ENCODE measurements at regions not wholly inside any gene's neighbourhood (a gene's known extent, or its start where the extent isn't known, plus 50 kb on each side); places are given as distances from the start of the nearest gene placed in this dataset.

DNA sequence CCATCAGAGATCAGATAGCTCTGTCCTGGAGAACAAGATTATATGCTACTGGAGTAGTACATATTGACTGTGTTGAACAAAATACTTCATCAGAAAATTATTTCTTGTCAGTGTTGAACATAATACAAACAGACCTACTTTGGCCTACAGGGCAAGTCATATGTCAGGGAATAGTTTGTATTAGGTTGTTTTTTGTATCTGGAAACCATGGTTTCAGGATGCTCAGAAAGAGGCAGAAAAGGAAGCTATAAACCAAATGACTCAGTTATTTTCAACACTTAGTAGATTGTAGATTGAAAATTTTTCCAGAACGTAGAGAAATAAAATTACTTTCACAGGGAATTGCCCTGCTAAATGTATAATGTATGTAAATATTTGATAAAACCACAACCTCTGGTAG, 198.4 kb downstream of the CYB561 start:
- Mint-ChIP-seq H3K36me3 (ENCODE audit: low read depth) (no peaks in the 10 kb centered on the region), H3K4me1 (no peaks in the 10 kb centered on the region), H3K4me3 (no peak overlapping the region), H3K9me3 (no peaks in the 10 kb centered on the region), H3K27ac (no peak overlapping the region), H3K27me3 (peaks cover 11% of the 10 kb centered on the region)
- intact Hi-C loops (cut with micrococcal nuclease), result no loop called here
- DNase-seq, result no peak

DNA sequence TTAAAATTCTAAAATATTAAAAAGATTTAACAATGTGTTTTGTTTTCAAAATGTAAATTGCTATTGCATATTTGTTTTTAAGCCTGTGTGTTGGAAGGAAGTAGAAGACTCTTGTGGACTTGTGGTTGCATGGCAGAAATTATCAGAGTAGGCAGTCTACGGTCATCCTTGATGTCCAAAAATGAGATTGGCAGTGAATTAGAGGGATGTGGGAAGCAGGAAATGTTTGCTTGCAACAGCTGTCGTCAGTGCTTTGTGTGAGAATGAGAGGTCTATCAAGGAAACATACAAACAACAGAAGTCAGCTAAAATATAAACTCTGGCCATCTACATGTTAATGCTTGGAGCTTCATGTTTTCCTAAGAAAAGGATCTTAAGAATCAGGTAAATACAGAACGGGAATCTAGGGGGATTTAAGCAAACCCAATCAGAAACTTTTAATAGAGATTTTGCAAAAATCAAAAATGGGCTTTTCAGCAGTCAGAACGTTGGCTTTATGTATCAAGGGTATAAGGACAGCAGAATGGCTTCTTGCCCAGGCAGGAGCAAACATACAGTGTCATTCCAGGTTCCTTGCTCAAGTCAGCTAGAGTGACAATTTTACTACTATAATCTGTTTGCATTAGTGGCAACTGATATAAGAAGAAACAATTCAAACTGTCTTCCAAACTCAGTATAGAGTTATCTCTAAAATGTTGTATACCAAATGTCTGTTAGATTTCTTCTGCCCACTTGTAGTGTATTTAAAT, 196.7 kb downstream of the CYB561 start:
- Mint-ChIP-seq H3K27me3 (peaks cover 16% of the 10 kb centered on the region), H3K36me3 (ENCODE audit: low read depth) (no peaks in the 10 kb centered on the region), H3K27ac (no peak overlapping the region), H3K4me1 (no peaks in the 10 kb centered on the region), H3K9me3 (no peaks in the 10 kb centered on the region), H3K4me3 (no peak overlapping the region)
- DNase-seq, result no peak
- intact Hi-C loops (cut with micrococcal nuclease), result no loop called here

DNA sequence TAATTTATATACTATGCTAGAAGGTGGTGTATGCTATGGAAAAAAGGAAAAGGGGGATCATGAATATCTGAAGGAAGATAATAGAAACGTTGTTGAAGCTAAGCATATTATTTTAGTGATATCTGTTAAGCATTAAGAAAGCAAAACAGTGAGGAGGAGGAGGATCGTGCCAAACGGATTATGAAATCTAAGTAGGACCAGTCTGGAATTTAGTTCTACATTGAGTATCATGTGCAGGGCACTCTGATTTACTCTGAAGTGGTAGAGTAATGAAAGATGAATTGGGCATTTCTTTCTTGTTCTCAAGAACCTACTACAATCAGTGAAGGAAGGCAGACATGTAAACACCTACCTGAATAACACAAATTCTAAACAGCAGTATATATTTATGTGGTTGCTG, 195.3 kb downstream of the CYB561 start:
- intact Hi-C loops (cut with micrococcal nuclease), result no loop called here
- Mint-ChIP-seq H3K27me3 (peaks cover 21% of the 10 kb centered on the region), H3K27ac (no peak overlapping the region), H3K9me3 (no peaks in the 10 kb centered on the region), H3K4me3 (no peak overlapping the region), H3K4me1 (no peaks in the 10 kb centered on the region), H3K36me3 (ENCODE audit: low read depth) (no peaks in the 10 kb centered on the region)
- no peak for DNase-seq

DNA sequence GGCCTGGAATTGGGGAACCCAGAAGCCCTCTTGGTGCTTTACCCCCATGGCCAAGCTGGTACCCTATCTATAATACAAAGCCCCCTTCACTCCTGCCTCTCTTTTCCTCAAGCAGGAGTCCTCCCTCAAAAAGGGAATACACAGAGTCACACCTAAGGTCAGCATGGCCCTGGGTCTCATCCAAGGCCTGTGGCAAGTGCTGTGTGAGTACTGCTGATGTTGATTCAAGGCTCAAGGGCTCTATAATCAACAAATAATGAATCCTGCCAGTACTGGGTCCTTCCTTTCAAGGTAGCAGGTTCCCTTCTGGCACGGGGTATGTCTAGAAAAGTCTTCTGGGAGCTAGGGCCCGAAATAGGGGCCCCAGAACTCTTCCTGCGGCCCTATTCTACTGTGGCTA, 187.3 kb downstream of the CYB561 start:
- no peak for DNase-seq
- Mint-ChIP-seq H3K36me3 (ENCODE audit: low read depth) (no peaks in the 10 kb centered on the region), H3K27ac (no peak overlapping the region), H3K4me3 (no peak overlapping the region), H3K4me1 (no peaks in the 10 kb centered on the region), H3K27me3 (peaks cover 5% of the 10 kb centered on the region), H3K9me3 (no peaks in the 10 kb centered on the region)
- intact Hi-C loops (cut with micrococcal nuclease), result no loop called here

DNA sequence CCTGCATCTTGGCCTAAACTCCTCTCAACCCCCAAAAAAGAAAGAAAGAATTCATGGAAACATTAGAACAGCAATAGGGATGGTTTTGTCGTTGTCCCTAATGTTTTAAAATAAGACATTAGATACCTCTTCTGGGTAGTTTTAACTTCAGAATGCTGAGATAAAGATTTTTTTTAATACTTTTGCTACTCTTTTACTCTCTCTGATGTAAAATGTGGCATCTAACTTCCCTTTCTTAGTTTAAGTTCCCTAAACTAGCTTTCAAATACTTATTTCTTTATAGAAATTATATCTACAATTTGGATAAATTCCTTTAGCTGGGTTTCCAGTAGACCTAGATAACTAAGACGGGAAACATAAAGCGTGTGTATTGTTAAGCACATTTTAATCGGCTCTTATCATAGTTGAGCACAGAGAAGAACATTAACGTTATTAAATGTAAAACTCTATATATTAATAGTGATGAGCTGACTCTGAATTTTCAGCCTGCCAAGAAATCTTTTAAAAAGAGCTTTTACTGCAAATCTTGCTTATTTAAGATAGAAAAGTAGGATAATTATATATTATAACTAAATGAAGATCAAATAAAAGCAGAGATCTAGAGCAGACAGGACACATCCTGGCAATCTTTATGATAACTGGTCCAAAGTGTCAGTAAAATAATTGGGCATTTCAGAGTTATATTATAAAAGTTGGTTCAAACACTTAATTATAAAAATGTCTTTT, 183.2 kb downstream of the CYB561 start:
- Mint-ChIP-seq H3K4me3 (no peak overlapping the region), H3K27ac (no peak overlapping the region), H3K9me3 (no peaks in the 10 kb centered on the region), H3K27me3 (peaks cover 2% of the 10 kb centered on the region), H3K4me1 (no peaks in the 10 kb centered on the region), H3K36me3 (ENCODE audit: low read depth) (no peaks in the 10 kb centered on the region)
- intact Hi-C loops (cut with micrococcal nuclease), result no loop called here
- DNase-seq, result no peak

DNA sequence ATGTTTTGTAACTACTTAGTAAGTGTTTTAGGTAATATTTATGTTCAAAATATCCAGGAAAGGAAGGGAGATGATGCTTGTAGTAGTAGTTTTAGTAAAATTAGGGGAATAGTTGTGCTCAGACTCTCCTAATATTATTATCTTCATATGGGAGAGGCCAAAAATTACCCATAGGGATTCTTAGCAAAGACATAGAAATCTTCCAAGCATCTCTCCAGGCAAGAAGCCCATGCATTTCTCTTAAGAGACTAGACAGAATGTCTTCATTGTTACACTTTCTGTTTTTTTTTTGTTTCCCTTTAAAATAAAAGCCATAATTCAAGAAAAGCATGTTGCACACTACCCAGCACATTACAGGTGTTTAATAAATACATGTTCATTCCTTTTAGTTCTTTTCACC, 180.6 kb downstream of the CYB561 start:
- no peak for DNase-seq
- Mint-ChIP-seq H3K27ac (no peak overlapping the region), H3K4me1 (no peaks in the 10 kb centered on the region), H3K9me3 (no peaks in the 10 kb centered on the region), H3K4me3 (no peak overlapping the region), H3K27me3 (peaks cover 2% of the 10 kb centered on the region), H3K36me3 (ENCODE audit: low read depth) (no peaks in the 10 kb centered on the region)
- intact Hi-C loops (cut with micrococcal nuclease), result no loop called here

DNA sequence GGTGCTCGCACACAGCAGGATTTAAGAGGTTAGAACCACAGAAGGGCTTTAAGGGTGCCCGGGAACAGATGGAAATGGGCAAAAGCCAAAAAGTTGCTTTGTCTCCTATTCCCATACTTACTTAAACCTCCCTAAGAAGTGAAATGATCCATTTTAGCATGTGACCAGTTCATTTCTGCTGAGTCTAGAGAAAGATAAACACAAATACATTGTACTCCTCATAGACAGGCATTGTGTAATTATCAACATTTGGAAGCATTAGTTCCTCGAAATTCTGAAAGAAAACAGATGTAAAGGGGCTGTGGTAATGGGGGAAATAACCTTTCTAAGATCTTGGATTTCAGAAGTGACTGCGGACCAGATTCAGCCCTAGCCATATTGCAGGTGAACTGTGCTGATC, 178.3 kb downstream of the CYB561 start:
- Mint-ChIP-seq H3K4me3 (no peak overlapping the region), H3K4me1 (no peaks in the 10 kb centered on the region), H3K27ac (no peak overlapping the region), H3K36me3 (ENCODE audit: low read depth) (no peaks in the 10 kb centered on the region), H3K9me3 (no peaks in the 10 kb centered on the region), H3K27me3 (peaks cover 2% of the 10 kb centered on the region)
- intact Hi-C loops (cut with micrococcal nuclease), result no loop called here
- no peak for DNase-seq

DNA sequence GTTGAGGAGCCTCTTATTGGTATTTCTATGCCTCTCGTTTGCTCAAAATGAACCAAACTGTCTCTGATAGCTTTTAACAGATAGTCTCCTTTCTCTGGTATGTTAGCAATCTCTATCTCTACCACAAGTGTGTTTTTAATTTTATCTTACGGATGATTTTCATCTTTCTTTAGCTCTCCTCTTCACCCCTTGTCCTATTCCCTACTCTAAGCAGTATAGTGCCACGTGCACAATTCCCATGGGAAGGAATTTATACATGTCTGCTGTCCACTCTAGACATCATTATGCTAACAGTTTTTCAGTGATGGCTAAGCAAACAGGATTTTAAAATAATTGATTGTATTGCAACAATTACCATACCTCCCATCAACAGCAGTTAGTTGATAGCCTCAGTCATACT, 177.3 kb downstream of the CYB561 start:
- no peaks in the 10 kb centered on the region for H3K36me3 Mint-ChIP-seq (ENCODE audit: low read depth)

DNA sequence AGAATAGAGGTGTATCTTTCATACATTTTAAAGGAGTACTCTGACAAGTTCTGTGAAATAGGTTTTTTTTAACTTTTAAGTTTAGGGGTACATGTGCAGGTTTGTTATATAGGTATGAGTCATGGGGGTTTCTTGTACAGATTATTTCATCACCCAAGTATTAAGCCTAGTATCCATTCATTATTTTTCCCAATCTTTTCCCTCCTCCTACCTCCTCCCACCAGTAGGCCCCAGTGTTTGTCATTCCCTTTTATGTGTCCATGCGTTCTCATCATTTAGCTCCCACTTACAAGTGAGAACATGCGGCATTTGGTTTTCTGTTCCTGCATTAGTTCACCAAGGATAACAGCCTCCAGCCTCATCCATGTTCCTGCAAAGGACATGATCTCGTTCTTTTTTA, 175.5 kb downstream of the CYB561 start:
- no peaks in the 10 kb centered on the region for H3K4me1 Mint-ChIP-seq
- peaks cover 2% of the 10 kb centered on the region for H3K27me3 Mint-ChIP-seq
- intact Hi-C loops (cut with micrococcal nuclease), result loop anchor here (10.0 kb wide), 1 partner anchor 134 kb away; no protein-coding TSS in a partner anchor
- no peak overlapping the region for H3K4me3 Mint-ChIP-seq
- no peak overlapping the region for H3K27ac Mint-ChIP-seq
- DNase-seq, result no peak
- H3K36me3 Mint-ChIP-seq (ENCODE audit: low read depth), result no peaks in the 10 kb centered on the region
- no peaks in the 10 kb centered on the region for H3K9me3 Mint-ChIP-seq

More for the DNA sequence above, 177.3 kb downstream of the CYB561 start:
- Mint-ChIP-seq H3K4me1 (no peaks in the 10 kb centered on the region), H3K27me3 (peaks cover 2% of the 10 kb centered on the region), H3K9me3 (no peaks in the 10 kb centered on the region), H3K27ac (no peak overlapping the region), H3K4me3 (no peak overlapping the region)
- intact Hi-C loops (cut with micrococcal nuclease), result no loop called here
- DNase-seq, result no peak

DNA sequence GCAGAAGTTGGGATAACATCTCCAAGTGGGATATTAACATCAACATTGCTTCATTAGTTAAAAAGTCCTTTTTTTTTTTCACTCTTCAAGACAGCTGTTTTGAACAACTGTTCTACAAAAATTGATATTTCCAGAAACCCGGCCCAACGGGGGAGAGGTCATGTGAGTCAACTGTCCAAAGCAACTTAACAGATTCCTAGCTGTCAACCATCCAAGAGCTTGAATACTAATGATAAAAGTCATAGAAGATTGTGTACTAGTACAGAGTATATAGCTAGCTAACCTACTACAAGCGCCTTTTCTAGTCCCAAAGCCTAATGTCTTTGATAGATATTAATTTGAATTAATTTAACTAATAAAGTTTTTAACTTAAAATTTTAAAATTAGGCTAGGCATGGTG, 172.0 kb downstream of the CYB561 start:
- Mint-ChIP-seq H3K4me3 (no peak overlapping the region), H3K4me1 (peaks cover 7% of the 10 kb centered on the region), H3K9me3 (no peaks in the 10 kb centered on the region), H3K27ac (no peak overlapping the region), H3K36me3 (ENCODE audit: low read depth) (no peaks in the 10 kb centered on the region), H3K27me3 (peaks cover 4% of the 10 kb centered on the region)
- intact Hi-C loops (cut with micrococcal nuclease), result loop anchor here (10.0 kb wide), 1 partner anchor 131 kb away; no protein-coding TSS in a partner anchor
- no peak for DNase-seq

DNA sequence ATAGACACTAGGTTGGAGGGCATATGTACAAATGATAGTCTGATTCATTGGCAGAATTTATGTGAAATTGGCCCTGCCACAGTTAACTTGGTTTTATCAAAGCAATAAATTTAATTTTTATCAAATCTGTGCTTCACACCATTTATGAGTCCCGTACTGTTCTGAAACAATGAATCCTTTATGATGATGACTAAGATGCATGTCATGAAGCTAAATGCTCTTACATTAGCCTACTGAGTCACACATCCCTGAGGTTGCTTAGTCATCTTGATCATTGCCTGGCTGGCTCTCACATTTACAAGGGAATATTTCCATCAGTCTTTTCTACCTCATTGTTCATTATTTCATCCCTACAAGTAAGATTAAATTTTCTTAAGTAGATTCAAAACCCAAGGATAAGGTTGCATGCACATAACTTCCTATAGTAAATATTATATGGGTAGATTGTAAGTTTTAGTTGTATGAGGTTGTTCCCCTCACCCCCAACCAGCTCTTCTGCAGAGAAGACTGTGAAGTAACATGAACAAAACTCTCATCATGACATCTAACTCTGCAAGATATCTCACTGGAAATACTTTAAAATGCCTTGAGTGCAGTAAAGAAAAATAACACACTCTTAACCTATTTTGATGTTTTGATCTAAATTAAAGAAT, 170.7 kb downstream of the CYB561 start:
- Mint-ChIP-seq H3K4me3 (no peak overlapping the region), H3K4me1 (peaks cover 9% of the 10 kb centered on the region), H3K27ac (no peak overlapping the region), H3K36me3 (ENCODE audit: low read depth) (no peaks in the 10 kb centered on the region), H3K9me3 (no peaks in the 10 kb centered on the region), H3K27me3 (peaks cover 4% of the 10 kb centered on the region)
- intact Hi-C loops (cut with micrococcal nuclease), result loop anchor here (10.0 kb wide), 1 partner anchor 129 kb away; no protein-coding TSS in a partner anchor
- DNase-seq, result no peak

DNA sequence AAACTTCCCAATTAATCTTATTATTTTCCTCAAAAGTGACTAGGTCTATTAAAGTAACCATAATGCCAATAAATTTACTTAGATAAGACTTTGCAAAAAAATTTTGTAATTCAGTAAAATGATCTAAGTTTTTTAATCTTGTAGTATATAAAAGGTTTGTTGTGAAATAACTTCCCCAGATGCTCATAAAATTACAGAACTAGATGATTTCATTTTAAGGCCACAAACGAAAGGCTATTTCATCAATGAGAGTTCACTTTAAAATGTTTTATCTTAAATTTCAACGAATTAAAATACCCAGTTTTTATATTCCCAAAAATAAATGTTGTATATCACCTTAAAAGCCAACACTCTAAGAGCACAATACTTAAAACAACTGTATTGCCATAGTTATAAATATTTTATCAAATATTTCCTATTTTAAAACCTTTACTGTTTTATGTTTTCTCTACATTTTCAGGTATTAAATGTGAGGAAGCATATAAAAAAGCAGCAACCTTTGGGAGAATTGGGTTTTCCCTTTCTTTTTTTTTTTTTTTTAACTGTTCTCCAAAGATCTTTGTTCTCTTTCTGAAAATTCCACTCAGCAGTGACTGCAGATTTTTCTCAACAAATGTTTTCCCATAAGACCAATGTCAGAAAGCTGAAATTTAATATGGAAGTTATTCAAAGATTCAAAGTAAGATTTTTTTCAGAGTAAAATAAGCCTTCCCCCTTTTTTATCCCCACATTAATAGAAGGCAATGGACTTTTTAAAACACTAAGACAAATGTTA, 169.9 kb downstream of the CYB561 start:
- peaks cover 9% of the 10 kb centered on the region for H3K4me1 Mint-ChIP-seq
- H3K4me3 Mint-ChIP-seq, result no peak overlapping the region
- H3K27ac Mint-ChIP-seq, result no peak overlapping the region
- H3K27me3 Mint-ChIP-seq, result peaks cover 4% of the 10 kb centered on the region
- intact Hi-C loops (cut with micrococcal nuclease), result loop anchor here (10.0 kb wide), 1 partner anchor 129 kb away; no protein-coding TSS in a partner anchor
- no peaks in the 10 kb centered on the region for H3K9me3 Mint-ChIP-seq
- no peaks in the 10 kb centered on the region for H3K36me3 Mint-ChIP-seq (ENCODE audit: low read depth)
- no peak for DNase-seq

DNA sequence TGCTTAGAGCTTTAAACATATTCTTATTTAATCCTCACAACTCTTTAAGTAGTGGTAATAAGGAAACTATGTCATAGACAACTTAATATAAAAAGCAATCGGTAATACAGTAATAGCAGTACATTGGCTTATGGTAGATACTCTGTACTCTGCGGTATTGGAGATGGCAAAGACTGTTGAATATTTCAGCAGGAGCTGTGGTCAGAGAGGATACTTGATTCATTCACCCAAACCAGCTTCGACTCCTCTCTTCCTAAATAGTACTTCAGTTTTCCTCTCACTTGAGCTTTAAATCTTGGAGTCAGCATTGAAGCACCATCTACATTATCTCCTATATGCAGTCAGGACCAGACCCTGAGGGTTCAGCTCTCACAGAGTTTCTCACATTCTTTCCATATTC, 169.3 kb downstream of the CYB561 start:
- peaks cover 9% of the 10 kb centered on the region for H3K4me1 Mint-ChIP-seq
- no peak overlapping the region for H3K4me3 Mint-ChIP-seq
- H3K27ac Mint-ChIP-seq, result no peak overlapping the region
- H3K9me3 Mint-ChIP-seq, result no peaks in the 10 kb centered on the region
- peaks cover 4% of the 10 kb centered on the region for H3K27me3 Mint-ChIP-seq
- no peak for DNase-seq
- intact Hi-C loops (cut with micrococcal nuclease), result loop anchor here (10.0 kb wide), 1 partner anchor 128 kb away; no protein-coding TSS in a partner anchor
- H3K36me3 Mint-ChIP-seq (ENCODE audit: low read depth), result no peaks in the 10 kb centered on the region

All from activated CD4-positive, alpha-beta T cell treated with anti-CD3 and anti-CD28 coated beads, Interleukin-2, amount 10 ng/mL, durations not matched to agents 24 days and 14 days (primary cell).